WI38 (cell line): ENCODE measurements at regions not wholly inside any gene's neighbourhood (a gene's known extent, or its start where the extent isn't known, plus 50 kb on each side); places are given as distances from the start of the nearest gene placed in this dataset.

Source experiments
- H3K4me3 ChIP-seq: 2 replicates; pipeline ENCODE4 v1.5.1; 2011; ENCODE audit warnings: low read depth, mild to moderate bottlenecking, control low read depth, low read length
- TF ChIP-seq, protein P1 (sequence below): IDR thresholded peaks from 2 replicates; pipeline ENCODE4 v1.5.1; 2012; ENCODE audit warnings: low read depth, mild to moderate bottlenecking, control low read depth, low read length

DNA sequence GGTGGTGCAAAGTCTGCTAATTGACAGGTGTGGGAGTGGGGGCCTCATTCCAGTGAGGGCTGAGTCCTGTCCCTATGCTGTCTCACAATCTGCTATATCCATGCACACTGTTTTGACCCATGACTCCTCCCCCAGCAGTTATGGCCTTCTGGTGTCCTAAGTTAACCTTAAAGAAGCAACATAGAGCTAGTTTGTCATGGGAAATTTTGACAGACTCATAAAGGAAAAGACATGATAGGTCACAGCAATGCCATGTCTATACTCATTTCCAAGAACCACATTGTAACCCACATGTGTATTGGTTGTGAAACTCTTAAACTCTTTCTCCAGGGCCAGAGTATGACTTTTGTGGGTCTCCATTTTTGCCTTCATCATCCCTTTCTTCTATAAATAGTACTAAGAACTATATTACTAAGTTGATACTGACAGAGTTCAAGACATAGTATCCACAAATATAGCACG lies 78.2 kb upstream of the SLC1A4 start:
- no peak overlapping the region for H3K4me3 ChIP-seq
- TF ChIP-seq, protein P1, sequence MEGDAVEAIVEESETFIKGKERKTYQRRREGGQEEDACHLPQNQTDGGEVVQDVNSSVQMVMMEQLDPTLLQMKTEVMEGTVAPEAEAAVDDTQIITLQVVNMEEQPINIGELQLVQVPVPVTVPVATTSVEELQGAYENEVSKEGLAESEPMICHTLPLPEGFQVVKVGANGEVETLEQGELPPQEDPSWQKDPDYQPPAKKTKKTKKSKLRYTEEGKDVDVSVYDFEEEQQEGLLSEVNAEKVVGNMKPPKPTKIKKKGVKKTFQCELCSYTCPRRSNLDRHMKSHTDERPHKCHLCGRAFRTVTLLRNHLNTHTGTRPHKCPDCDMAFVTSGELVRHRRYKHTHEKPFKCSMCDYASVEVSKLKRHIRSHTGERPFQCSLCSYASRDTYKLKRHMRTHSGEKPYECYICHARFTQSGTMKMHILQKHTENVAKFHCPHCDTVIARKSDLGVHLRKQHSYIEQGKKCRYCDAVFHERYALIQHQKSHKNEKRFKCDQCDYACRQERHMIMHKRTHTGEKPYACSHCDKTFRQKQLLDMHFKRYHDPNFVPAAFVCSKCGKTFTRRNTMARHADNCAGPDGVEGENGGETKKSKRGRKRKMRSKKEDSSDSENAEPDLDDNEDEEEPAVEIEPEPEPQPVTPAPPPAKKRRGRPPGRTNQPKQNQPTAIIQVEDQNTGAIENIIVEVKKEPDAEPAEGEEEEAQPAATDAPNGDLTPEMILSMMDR: no peak

- TF ChIP-seq, protein P1: no peak
- no peak overlapping the region for H3K4me3 ChIP-seq
Measured at GRCh38 chr2:64913357-64913869, 75.8 kb upstream of the SLC1A4 start.

DNA sequence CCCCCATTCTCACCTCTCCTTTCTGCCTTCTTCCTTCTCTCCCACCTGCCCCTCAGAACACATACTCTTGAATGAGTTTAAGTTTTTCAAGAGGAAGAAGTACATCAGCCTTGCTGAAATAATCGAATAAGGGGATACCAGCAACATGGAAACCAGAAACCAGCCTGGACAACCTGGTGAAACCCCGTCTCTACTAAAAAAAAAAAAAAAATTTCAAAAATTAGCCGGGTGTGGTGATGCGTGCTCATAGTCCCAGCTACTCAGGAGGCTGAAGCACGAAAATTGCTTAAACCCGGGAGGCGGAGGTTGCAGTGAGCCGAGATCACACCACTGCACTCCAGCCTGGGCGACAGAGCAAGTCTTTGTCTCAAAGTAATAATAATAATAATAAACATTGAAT lies 75.0 kb upstream of the SLC1A4 start:
- TF ChIP-seq, protein P1: no peak
- no peak overlapping the region for H3K4me3 ChIP-seq

- TF ChIP-seq, protein P1: no peak
Measured at GRCh38 chr2:64914735-64915509, 74.3 kb upstream of the SLC1A4 start.

DNA sequence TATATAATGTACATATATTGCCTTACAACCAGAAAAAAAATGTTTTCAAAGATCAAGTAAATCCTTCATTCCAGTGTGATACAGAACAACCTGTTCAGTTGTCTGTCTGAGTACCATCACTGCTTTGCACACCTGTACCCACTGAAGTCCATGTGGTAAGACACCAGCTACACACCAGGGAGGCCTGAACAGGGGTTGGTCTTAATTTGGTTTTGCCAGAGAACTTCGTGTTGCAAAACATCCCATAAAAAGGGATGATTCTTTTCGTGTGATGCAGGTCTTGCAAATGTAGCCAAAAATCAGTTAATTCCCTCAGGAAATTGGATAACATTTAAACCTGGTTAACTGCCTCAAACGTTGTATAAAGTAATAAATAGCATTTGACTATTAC lies 73.7 kb upstream of the SLC1A4 start:
- TF ChIP-seq, protein P1: no peak
- H3K4me3 ChIP-seq: no peak overlapping the region

More at GRCh38 chr2:64914735-64915509, 74.3 kb upstream of the SLC1A4 start:
- H3K4me3 ChIP-seq: no peak overlapping the region

- no peak overlapping the region; the same call in 1 of the 2 replicates for H3K4me3 ChIP-seq
- TF ChIP-seq, protein P1: no peak
Measured at GRCh38 chr2:64918220-64918886, 70.8 kb upstream of the SLC1A4 start.

DNA sequence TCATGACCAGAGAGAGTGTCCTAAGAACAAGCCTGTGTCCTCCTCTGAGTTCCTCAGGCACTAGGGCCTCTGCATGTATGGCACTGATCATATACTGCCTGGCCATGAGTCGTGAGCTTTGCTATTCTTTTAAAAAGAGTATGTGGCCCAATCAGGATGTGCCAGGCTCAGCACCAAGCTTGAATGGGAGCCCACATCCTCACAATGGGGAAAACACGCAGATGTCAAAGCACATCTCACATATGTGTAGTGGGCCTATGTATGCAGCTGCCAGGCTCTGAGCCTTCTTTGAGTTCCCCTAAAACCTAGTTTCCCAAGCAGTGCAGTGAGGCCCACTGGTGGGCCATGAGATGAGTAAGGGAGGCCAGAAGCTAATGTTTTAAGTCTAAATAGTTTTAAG lies 69.9 kb upstream of the SLC1A4 start:
- TF ChIP-seq, protein P1: no peak
- H3K4me3 ChIP-seq: no peak overlapping the region
